ENCODE measurements at regions not wholly inside any gene's neighbourhood (a gene's known extent, or its start where the extent isn't known, plus 50 kb on each side); places are given as distances from the start of the nearest gene placed in this dataset.

DNA sequence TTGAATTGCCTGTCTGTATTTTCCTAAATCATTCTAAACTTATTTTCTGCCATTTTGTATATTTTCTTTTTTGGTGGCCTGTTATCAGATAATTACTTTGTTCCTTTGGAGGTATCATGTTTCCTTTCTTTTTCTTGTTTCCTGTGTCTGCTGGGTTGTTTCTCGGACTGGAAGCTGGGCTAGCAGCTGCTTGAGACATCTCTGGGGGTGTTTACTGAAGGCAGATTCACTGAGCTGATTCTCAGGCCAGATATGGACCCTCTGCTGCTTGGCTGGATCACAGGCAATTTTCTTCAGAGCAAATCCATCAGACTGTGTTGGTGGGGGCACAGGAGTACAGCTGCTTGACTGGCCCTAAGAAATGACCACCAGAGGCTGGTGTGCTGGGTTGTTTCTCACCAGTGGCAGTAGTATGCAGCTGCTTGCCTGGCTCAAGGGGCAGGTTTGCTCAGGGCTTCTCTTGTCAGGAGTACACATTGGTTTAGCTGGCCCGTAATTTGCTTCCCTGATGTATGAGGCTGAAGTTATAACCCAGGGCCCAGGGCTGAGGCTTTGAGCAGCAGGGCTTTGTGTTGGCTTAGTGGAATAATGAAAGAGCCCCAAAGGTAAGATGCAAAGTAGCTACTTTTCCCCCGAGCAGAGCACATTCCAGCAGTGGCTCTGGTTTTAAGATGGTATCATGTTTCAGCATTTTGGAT lies 680.6 kb downstream of the TECRL start:
- TF ChIP-seq CTCF (IDR thresholded peaks at IDR 0.05) = no peak
- TF ChIP-seq POLR2A (IDR thresholded peaks at IDR 0.05) = no peak
